Mesodermal cell (in vitro differentiated cells): ENCODE measurements at regions not wholly inside any gene's neighbourhood (a gene's known extent, or its start where the extent isn't known, plus 50 kb on each side); places are given as distances from the start of the nearest gene placed in this dataset.

Experiments used
- H3K27ac ChIP-seq: 2 replicates; pipeline ENCODE4 v1.7.0; 2013; ENCODE audit warnings: mild to moderate bottlenecking, low read depth, low read length, moderate library complexity; ENCODE audit not compliant: severe bottlenecking
- H3K36me3 ChIP-seq: 2 replicates; pipeline ENCODE4 v1.7.1; 2013; ENCODE audit warnings: mild to moderate bottlenecking, low read length, moderate library complexity; ENCODE audit not compliant: control insufficient read depth, insufficient read depth
- H3K4me1 ChIP-seq: one replicate; pipeline ENCODE4 v1.7.1; 2013; ENCODE audit warnings: mild to moderate bottlenecking, low read length; ENCODE audit not compliant: insufficient read depth, control insufficient read depth, poor library complexity, severe bottlenecking
- H3K4me3 ChIP-seq: 2 replicates; pipeline ENCODE4 v1.7.0; 2013; ENCODE audit warnings: low read length, control low read depth, mild to moderate bottlenecking; ENCODE audit not compliant: insufficient read depth, poor library complexity, severe bottlenecking; ENCODE audit errors: extremely low read depth
- H3K9me3 ChIP-seq: 2 replicates; pipeline ENCODE4 v1.7.1; 2013; ENCODE audit warnings: mild to moderate bottlenecking, low read length, moderate library complexity; ENCODE audit not compliant: control insufficient read depth
- WGBS, 2 experiments: methylation state at CpG; one replicate each; pipeline ENCODE4 v1.1.5; 2013; ENCODE audit warnings: missing lambda C conversion rate in 2 of 2; ENCODE audit not compliant: insufficient coverage in 2 of 2; 5-methylcytosine and 5-hydroxymethylcytosine counted together

GRCh38 chr2:2808551-2809058, 477.5 kb upstream of the MYT1L start:
- 70 to 97% methylated on average over 4 to 7 of the region's 7 CpGs for WGBS, 2 experiments
- Histone ChIP-seq H3K9me3 (no peaks in the 10 kb centered on the region), H3K36me3 (no peaks in the 10 kb centered on the region), H3K27ac (no peak overlapping the region), H3K4me1 (no peaks in the 10 kb centered on the region), H3K4me3 (no peak overlapping the region)

GRCh38 chr2:2806711-2807110, 475.6 kb upstream of the MYT1L start:
- no peaks in the 10 kb centered on the region for H3K36me3 ChIP-seq
- 90 to 92% methylated on average over 7 of the region's 7 CpGs for WGBS, 2 experiments
- no peak overlapping the region for H3K27ac ChIP-seq
- H3K4me3 ChIP-seq = no peak overlapping the region
- peaks cover 10% of the 10 kb centered on the region for H3K9me3 ChIP-seq
- H3K4me1 ChIP-seq = no peaks in the 10 kb centered on the region

GRCh38 chr2:2805263-2805662, 474.2 kb upstream of the MYT1L start:
- Histone ChIP-seq H3K36me3 (no peaks in the 10 kb centered on the region), H3K9me3 (peaks cover 10% of the 10 kb centered on the region), H3K4me1 (no peaks in the 10 kb centered on the region), H3K4me3 (no peak overlapping the region), H3K27ac (no peak overlapping the region)
- 33 to 85% methylated on average over 1 to 4 of the region's 5 CpGs for WGBS, 2 experiments

GRCh38 chr2:2804528-2804927, 473.5 kb upstream of the MYT1L start:
- Histone ChIP-seq H3K36me3 (no peaks in the 10 kb centered on the region), H3K27ac (no peak overlapping the region), H3K4me3 (no peak overlapping the region), H3K4me1 (no peaks in the 10 kb centered on the region), H3K9me3 (peaks cover 10% of the 10 kb centered on the region)
- 89 to 95% methylated on average over 11 to 13 of the region's 15 CpGs for WGBS, 2 experiments

- Histone ChIP-seq H3K27ac (no peak overlapping the region), H3K9me3 (peaks cover 10% of the 10 kb centered on the region), H3K36me3 (no peaks in the 10 kb centered on the region), H3K4me3 (no peak overlapping the region), H3K4me1 (no peaks in the 10 kb centered on the region)
- 92 to 100% methylated on average over 1 to 2 of the region's 3 CpGs for WGBS, 2 experiments
Observed at GRCh38 chr2:2801458-2801857, 470.4 kb upstream of the MYT1L start.

- Histone ChIP-seq H3K36me3 (no peaks in the 10 kb centered on the region), H3K27ac (no peak overlapping the region), H3K4me3 (no peak overlapping the region), H3K9me3 (peaks cover 10% of the 10 kb centered on the region), H3K4me1 (no peaks in the 10 kb centered on the region)
- 82 to 100% methylated on average over 2 of the region's 3 CpGs for WGBS, 2 experiments
Observed at GRCh38 chr2:2800697-2801096, 469.6 kb upstream of the MYT1L start.

GRCh38 chr2:2800001-2800400, 468.9 kb upstream of the MYT1L start:
- WGBS, 2 experiments = 70 to 73% methylated on average over 1 of the region's 1 CpG
- Histone ChIP-seq H3K4me3 (no peak overlapping the region), H3K9me3 (peaks cover 10% of the 10 kb centered on the region), H3K36me3 (no peaks in the 10 kb centered on the region), H3K27ac (no peak overlapping the region), H3K4me1 (no peaks in the 10 kb centered on the region)

- WGBS, 2 experiments = 87% methylated on average over 9 of the region's 10 CpGs
- H3K27ac ChIP-seq = no peak overlapping the region
Observed at GRCh38 chr2:2799151-2799697, 468.1 kb upstream of the MYT1L start.

GRCh38 chr2:2798337-2798736, 467.3 kb upstream of the MYT1L start:
- Histone ChIP-seq H3K36me3 (no peaks in the 10 kb centered on the region), H3K4me3 (no peak overlapping the region), H3K27ac (no peak overlapping the region), H3K9me3 (peaks cover 10% of the 10 kb centered on the region), H3K4me1 (no peaks in the 10 kb centered on the region)
- WGBS, 2 experiments = 82 to 96% methylated on average over 2 of the region's 2 CpGs

More at GRCh38 chr2:2799151-2799697, 468.1 kb upstream of the MYT1L start:
- H3K4me3 ChIP-seq = no peak overlapping the region
- peaks cover 10% of the 10 kb centered on the region for H3K9me3 ChIP-seq
- no peaks in the 10 kb centered on the region for H3K36me3 ChIP-seq
- H3K4me1 ChIP-seq = no peaks in the 10 kb centered on the region

GRCh38 chr2:2797797-2798196, 466.7 kb upstream of the MYT1L start:
- H3K27ac ChIP-seq = no peak overlapping the region
- WGBS, 2 experiments = 83 to 91% methylated on average over 3 to 4 of the region's 5 CpGs
- no peaks in the 10 kb centered on the region for H3K36me3 ChIP-seq
- no peak overlapping the region for H3K4me3 ChIP-seq
- H3K9me3 ChIP-seq = peaks cover 8% of the 10 kb centered on the region
- no peaks in the 10 kb centered on the region for H3K4me1 ChIP-seq

- WGBS, 2 experiments = 84 to 90% methylated on average over 7 to 14 of the region's 14 CpGs
- Histone ChIP-seq H3K9me3 (no peaks in the 10 kb centered on the region), H3K4me3 (no peak overlapping the region), H3K27ac (no peak overlapping the region), H3K36me3 (no peaks in the 10 kb centered on the region), H3K4me1 (no peaks in the 10 kb centered on the region)
Observed at GRCh38 chr2:2796207-2796606, 465.1 kb upstream of the MYT1L start.
